ENCODE measurements at regions not wholly inside any gene's neighbourhood (a gene's known extent, or its start where the extent isn't known, plus 50 kb on each side); places are given as distances from the start of the nearest gene placed in this dataset.
A peak's percentile ranks its signal among the peaks of the same experiment; 100 is the strongest.
"Not testable (repeated sequence)": the region's sequence is repeated elsewhere in the genome, so short reads cannot be mapped to it uniquely, and the experiment has no call there.

GRCh38 chr11:72521664-72522063 is 87.3 kb upstream of the CLPB start:
- TF ChIP-seq, protein P1, sequence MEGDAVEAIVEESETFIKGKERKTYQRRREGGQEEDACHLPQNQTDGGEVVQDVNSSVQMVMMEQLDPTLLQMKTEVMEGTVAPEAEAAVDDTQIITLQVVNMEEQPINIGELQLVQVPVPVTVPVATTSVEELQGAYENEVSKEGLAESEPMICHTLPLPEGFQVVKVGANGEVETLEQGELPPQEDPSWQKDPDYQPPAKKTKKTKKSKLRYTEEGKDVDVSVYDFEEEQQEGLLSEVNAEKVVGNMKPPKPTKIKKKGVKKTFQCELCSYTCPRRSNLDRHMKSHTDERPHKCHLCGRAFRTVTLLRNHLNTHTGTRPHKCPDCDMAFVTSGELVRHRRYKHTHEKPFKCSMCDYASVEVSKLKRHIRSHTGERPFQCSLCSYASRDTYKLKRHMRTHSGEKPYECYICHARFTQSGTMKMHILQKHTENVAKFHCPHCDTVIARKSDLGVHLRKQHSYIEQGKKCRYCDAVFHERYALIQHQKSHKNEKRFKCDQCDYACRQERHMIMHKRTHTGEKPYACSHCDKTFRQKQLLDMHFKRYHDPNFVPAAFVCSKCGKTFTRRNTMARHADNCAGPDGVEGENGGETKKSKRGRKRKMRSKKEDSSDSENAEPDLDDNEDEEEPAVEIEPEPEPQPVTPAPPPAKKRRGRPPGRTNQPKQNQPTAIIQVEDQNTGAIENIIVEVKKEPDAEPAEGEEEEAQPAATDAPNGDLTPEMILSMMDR (IDR thresholded peaks at IDR 0.05), result no peak
- no peak for TF ChIP-seq POLR2A (IDR thresholded peaks at IDR 0.05)
- Histone ChIP-seq H3K4me3 (no peak overlapping the region), H3K4me1 (replicated peaks in 1 of 2) (no peaks in the 10 kb centered on the region), H3K27ac (no peak overlapping the region), H3K27me3 (no peaks in the 10 kb centered on the region), H3K9me3 (replicated peaks in 1 of 3) (no peaks in the 10 kb centered on the region), H3K36me3 (replicated peaks in 1 of 2) (no peaks in the 10 kb centered on the region)
- no peak for DNase-seq
- intact Hi-C loops (cut with DNase I), result no loop called here
- WGBS, 4 donors, result 83 to 100% (median 96%) methylated on average over 1 of the region's 1 CpG

DNA sequence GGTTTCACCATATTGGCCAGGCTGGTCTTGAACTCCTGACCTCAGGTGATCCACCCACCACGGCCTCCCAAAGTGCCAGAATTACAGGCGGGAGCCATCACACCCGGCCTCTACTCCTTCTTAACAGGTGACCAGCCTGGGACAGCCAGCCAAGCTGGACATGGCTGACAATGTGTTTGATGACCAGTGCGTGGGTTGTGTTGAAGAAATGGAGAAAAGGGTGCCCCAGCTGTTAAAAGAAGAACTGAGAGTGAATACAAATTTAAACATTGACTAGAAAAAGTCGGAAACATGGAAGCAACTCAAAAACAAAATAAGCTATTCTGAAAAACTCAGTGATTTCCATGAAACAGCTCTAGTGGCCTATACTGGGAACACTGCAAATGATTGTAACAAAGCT is 86.5 kb upstream of the CLPB start:
- Histone ChIP-seq H3K27me3 (no peaks in the 10 kb centered on the region), H3K4me3 (no peak overlapping the region), H3K36me3 (replicated peaks in 1 of 2) (no peaks in the 10 kb centered on the region), H3K9me3 (replicated peaks in 1 of 3) (no peaks in the 10 kb centered on the region), H3K27ac (no peak overlapping the region), H3K4me1 (replicated peaks in 1 of 2) (no peaks in the 10 kb centered on the region)
- DNase-seq, result no peak
- TF ChIP-seq, protein P1 (IDR thresholded peaks at IDR 0.05), result no peak
- WGBS, 4 donors, result 79 to 89% (median 85%) methylated on average over 5 of the region's 5 CpGs
- intact Hi-C loops (cut with DNase I), result no loop called here

GRCh38 chr11:72519882-72520281 is 85.6 kb upstream of the CLPB start:
- not testable (repeated sequence) for H3K27ac ChIP-seq, H3K4me3 ChIP-seq

GRCh38 chr11:72519220-72519881 is 85.0 kb upstream of the CLPB start:
- Histone ChIP-seq H3K9me3 (replicated peaks in 1 of 3) (peaks cover 0 to 4% (median 0%) of the 10 kb centered on the region in 3 donors), H3K4me1 (replicated peaks in 1 of 2) (no peaks in the 10 kb centered on the region), H3K36me3 (replicated peaks in 1 of 2) (no peaks in the 10 kb centered on the region), H3K27me3 (peaks cover 2% of the 10 kb centered on the region), H3K27ac (no peak overlapping the region), H3K4me3 (peak overlapping the region in 1 of 4 donors; percentile 29)
- TF ChIP-seq, protein P1 (IDR thresholded peaks at IDR 0.05), result no peak
- no peak for TF ChIP-seq POLR2A (IDR thresholded peaks at IDR 0.05)
- no peak for DNase-seq
- WGBS, 4 donors, result 51 to 58% (median 55%) methylated on average over 8 of the region's 8 CpGs
- intact Hi-C loops (cut with DNase I), result no loop called here

More at GRCh38 chr11:72519882-72520281, 85.6 kb upstream of the CLPB start:
- H3K36me3 ChIP-seq (replicated peaks in 1 of 2); H3K9me3 ChIP-seq (replicated peaks in 1 of 3); H3K4me1 ChIP-seq (replicated peaks in 1 of 2); H3K27me3 ChIP-seq; intact Hi-C loops (cut with DNase I); DNase-seq: not testable (repeated sequence)
- 76 to 97% (median 90%) methylated on average over 2 of the region's 2 CpGs for WGBS, 4 donors

- Histone ChIP-seq H3K27me3 (peaks cover 2% of the 10 kb centered on the region), H3K36me3 (replicated peaks in 1 of 2) (no peaks in the 10 kb centered on the region), H3K27ac (no peak overlapping the region), H3K4me3 (no peak overlapping the region), H3K4me1 (replicated peaks in 1 of 2) (no peaks in the 10 kb centered on the region), H3K9me3 (replicated peaks in 1 of 3) (peaks cover 0 to 18% (median 0%) of the 10 kb centered on the region in 3 donors)
- intact Hi-C loops (cut with DNase I), result no loop called here
- WGBS, 4 donors, result 85 to 92% (median 87%) methylated on average over 3 of the region's 3 CpGs
- no peak for DNase-seq
- no peak for TF ChIP-seq POLR2A (IDR thresholded peaks at IDR 0.05)
- TF ChIP-seq, protein P1 (IDR thresholded peaks at IDR 0.05), result no peak
These were observed 80.0 kb upstream of the CLPB start for GRCh38 chr11:72514331-72514730.
